ENCODE measurements at regions not wholly inside any gene's neighbourhood (a gene's known extent, or its start where the extent isn't known, plus 50 kb on each side); places are given as distances from the start of the nearest gene placed in this dataset.

DNA sequence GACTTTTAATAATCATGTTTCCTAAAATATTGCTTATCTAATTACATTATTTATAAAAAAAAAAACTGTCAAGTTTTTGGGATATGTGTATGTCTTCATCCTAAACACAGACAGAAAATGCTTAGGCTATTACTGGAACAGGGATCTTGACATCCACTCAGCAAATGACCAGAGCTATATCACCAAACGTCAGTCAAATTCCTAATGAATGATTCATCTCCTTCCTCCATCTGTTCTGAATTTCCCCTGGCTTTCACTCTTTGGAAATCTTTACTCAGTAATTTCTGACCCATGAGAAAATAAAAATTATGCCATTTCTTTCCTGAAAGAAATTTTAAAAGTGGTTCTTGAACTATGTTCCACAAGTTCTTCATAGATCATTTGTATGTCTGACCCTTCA is 552.4 kb upstream of the KCND2 start:
- FAIRE-seq (peak; percentile 46), ATAC-seq (no peak), DNase-seq (ENCODE audit: low read depth in 1 of 2, low spot score in 1 of 2) (peak in 1 of 2 experiments; percentile 7)
- POLR2A ChIA-PET = no interaction called here
- no peak overlapping the region for H3K4me2 ChIP-seq
- 3% methylated on average over 1 of the region's 1 CpG for WGBS (ENCODE audit: missing lambda C conversion rate)
- no peaks in the 10 kb centered on the region for H3K9me3 ChIP-seq
- H3K27ac ChIP-seq = no peak overlapping the region
- H3K4me3 ChIP-seq = no peak overlapping the region
- no peaks in the 10 kb centered on the region for H3K4me1 ChIP-seq
- CTCF ChIA-PET = no interaction called here
- TF ChIP-seq RFX5 (IDR thresholded peaks at IDR 0.05) (no peak), ZSCAN20 (CRISPR knock-in tag; IDR thresholded peaks at IDR 0.05) (no peak), POLR2AphosphoS2 (conservative IDR thresholded peaks at IDR 0.05; ENCODE audit: low read length) (no peak), REST (IDR thresholded peaks at IDR 0.05) (no peak), JUN (IDR thresholded peaks at IDR 0.05) (no peak), POLR2A (IDR thresholded peaks at IDR 0.05; ENCODE audit: low read length) (no peak), EP300 (IDR thresholded peaks at IDR 0.05) (no peak), ZNF302 (CRISPR knock-in tag; IDR thresholded peaks at IDR 0.05) (no peak), RNF2 (IDR thresholded peaks at IDR 0.05; ENCODE audit: borderline replicate concordance, low read depth) (no peak), RARB (CRISPR knock-in tag; IDR thresholded peaks at IDR 0.05) (no peak)
- TF ChIP-seq, protein P1, sequence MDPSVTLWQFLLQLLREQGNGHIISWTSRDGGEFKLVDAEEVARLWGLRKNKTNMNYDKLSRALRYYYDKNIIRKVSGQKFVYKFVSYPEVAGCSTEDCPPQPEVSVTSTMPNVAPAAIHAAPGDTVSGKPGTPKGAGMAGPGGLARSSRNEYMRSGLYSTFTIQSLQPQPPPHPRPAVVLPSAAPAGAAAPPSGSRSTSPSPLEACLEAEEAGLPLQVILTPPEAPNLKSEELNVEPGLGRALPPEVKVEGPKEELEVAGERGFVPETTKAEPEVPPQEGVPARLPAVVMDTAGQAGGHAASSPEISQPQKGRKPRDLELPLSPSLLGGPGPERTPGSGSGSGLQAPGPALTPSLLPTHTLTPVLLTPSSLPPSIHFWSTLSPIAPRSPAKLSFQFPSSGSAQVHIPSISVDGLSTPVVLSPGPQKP (IDR thresholded peaks at IDR 0.05; ENCODE audit: low read depth, low read length) = no peak
- TF ChIP-seq, protein P2, sequence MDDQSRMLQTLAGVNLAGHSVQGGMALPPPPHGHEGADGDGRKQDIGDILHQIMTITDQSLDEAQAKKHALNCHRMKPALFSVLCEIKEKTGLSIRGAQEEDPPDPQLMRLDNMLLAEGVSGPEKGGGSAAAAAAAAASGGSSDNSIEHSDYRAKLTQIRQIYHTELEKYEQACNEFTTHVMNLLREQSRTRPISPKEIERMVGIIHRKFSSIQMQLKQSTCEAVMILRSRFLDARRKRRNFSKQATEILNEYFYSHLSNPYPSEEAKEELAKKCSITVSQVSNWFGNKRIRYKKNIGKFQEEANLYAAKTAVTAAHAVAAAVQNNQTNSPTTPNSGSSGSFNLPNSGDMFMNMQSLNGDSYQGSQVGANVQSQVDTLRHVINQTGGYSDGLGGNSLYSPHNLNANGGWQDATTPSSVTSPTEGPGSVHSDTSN (IDR thresholded peaks at IDR 0.05) = no peak
- TF ChIP-seq, protein P3, sequence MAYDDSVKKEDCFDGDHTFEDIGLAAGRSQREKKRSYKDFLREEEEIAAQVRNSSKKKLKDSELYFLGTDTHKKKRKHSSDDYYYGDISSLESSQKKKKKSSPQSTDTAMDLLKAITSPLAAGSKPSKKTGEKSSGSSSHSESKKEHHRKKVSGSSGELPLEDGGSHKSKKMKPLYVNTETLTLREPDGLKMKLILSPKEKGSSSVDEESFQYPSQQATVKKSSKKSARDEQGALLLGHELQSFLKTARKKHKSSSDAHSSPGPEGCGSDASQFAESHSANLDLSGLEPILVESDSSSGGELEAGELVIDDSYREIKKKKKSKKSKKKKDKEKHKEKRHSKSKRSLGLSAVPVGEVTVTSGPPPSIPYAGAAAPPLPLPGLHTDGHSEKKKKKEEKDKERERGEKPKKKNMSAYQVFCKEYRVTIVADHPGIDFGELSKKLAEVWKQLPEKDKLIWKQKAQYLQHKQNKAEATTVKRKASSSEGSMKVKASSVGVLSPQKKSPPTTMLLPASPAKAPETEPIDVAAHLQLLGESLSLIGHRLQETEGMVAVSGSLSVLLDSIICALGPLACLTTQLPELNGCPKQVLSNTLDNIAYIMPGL (CRISPR knock-in tag; IDR thresholded peaks at IDR 0.05; ENCODE audit: borderline replicate concordance) = no peak

GRCh38 chr7:119724041-119724792 is 548.8 kb upstream of the KCND2 start:
- Histone ChIP-seq H3K4me1 (no peaks in the 10 kb centered on the region), H3K27ac (no peak overlapping the region), H3K4me3 (no peak overlapping the region), H3K4me2 (no peak overlapping the region), H3K9me3 (no peaks in the 10 kb centered on the region)
- FAIRE-seq (no peak), ATAC-seq (no peak), DNase-seq (ENCODE audit: low read depth in 1 of 2, low spot score in 1 of 2) (no peak)
- ChIA-PET POLR2A (no interaction called here), CTCF (interaction anchor here (1.2 kb wide), 1 partner anchor 9 kb away, joined by 4 read pairs; no protein-coding TSS in a partner anchor)
- TF ChIP-seq TFCP2L1 (CRISPR knock-in tag; IDR thresholded peaks at IDR 0.05) (no peak), HEYL (CRISPR knock-in tag; IDR thresholded peaks at IDR 0.05) (no peak), PHF8 (IDR thresholded peaks at IDR 0.05; ENCODE audit: borderline replicate concordance, low read depth) (no peak), JUN (IDR thresholded peaks at IDR 0.05) (no peak), CHD2 (IDR thresholded peaks at IDR 0.05; ENCODE audit: low read length, partially characterized antibody) (no peak), CEBPB (IDR thresholded peaks at IDR 0.05) (no peak), CHD4 (IDR thresholded peaks at IDR 0.05; ENCODE audit: borderline replicate concordance) (no peak), FOSB (CRISPR knock-in tag; IDR thresholded peaks at IDR 0.05) (no peak), E2F6 (IDR thresholded peaks at IDR 0.05; ENCODE audit: borderline replicate concordance, low read depth) (no peak)
- TF ChIP-seq, protein P4, sequence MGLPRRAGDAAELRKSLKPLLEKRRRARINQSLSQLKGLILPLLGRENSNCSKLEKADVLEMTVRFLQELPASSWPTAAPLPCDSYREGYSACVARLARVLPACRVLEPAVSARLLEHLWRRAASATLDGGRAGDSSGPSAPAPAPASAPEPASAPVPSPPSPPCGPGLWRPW (IDR thresholded peaks at IDR 0.05) = no peak
- TF ChIP-seq, protein P5, sequence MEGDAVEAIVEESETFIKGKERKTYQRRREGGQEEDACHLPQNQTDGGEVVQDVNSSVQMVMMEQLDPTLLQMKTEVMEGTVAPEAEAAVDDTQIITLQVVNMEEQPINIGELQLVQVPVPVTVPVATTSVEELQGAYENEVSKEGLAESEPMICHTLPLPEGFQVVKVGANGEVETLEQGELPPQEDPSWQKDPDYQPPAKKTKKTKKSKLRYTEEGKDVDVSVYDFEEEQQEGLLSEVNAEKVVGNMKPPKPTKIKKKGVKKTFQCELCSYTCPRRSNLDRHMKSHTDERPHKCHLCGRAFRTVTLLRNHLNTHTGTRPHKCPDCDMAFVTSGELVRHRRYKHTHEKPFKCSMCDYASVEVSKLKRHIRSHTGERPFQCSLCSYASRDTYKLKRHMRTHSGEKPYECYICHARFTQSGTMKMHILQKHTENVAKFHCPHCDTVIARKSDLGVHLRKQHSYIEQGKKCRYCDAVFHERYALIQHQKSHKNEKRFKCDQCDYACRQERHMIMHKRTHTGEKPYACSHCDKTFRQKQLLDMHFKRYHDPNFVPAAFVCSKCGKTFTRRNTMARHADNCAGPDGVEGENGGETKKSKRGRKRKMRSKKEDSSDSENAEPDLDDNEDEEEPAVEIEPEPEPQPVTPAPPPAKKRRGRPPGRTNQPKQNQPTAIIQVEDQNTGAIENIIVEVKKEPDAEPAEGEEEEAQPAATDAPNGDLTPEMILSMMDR (IDR thresholded peaks at IDR 0.05) = no peak
- WGBS (ENCODE audit: missing lambda C conversion rate) = 34% methylated on average over 13 of the region's 13 CpGs
